ENCODE measurements at regions not wholly inside any gene's neighbourhood (a gene's known extent, or its start where the extent isn't known, plus 50 kb on each side); places are given as distances from the start of the nearest gene placed in this dataset.

- Histone ChIP-seq H3K4me1 (ENCODE audit: insufficient read depth, low read length) (no peaks in the 10 kb centered on the region), H3K4me2 (ENCODE audit: low read length) (no peak overlapping the region), H3K79me2 (ENCODE audit: insufficient read depth, low read length) (no peaks in the 10 kb centered on the region), H3K36me3 (ENCODE audit: insufficient read depth, low read length) (no peaks in the 10 kb centered on the region), H4K20me1 (ENCODE audit: insufficient read depth, low read length) (no peaks in the 10 kb centered on the region), H3K9me3 (ENCODE audit: insufficient read depth, low read depth, low read length) (no peaks in the 10 kb centered on the region), H2AFZ (ENCODE audit: low read depth, low read length) (no peak overlapping the region), H3K27me3 (ENCODE audit: insufficient read depth, low read length) (no peaks in the 10 kb centered on the region), H3K9ac (ENCODE audit: low read length) (no peak overlapping the region), H3K27ac (ENCODE audit: low read depth, low read length) (no peak overlapping the region), H3K4me3 (ENCODE audit: insufficient read depth, low read depth, low read length) (no peak overlapping the region)
- Mint-ChIP-seq H3K4me3 (ENCODE audit: unreplicated experiment) (no peak overlapping the region), H3K9me3 (ENCODE audit: unreplicated experiment) (no peaks in the 10 kb centered on the region), H3K27me3 (ENCODE audit: low read depth, unreplicated experiment) (no peaks in the 10 kb centered on the region), H3K27ac (ENCODE audit: unreplicated experiment) (no peak overlapping the region), H3K4me1 (ENCODE audit: low read depth, unreplicated experiment) (no peaks in the 10 kb centered on the region), H3K36me3 (ENCODE audit: low read depth, unreplicated experiment) (no peaks in the 10 kb centered on the region)
- FAIRE-seq = no peak
- TF ChIP-seq CTCF (IDR thresholded peaks at IDR 0.05; ENCODE audit: insufficient read depth, low read depth, low read length) (no peak), EZH2 (IDR thresholded peaks at IDR 0.05; ENCODE audit: insufficient read depth, low read length) (no peak)
- DNase-seq (ENCODE audit: low read depth) = no peak
Measured at GRCh38 chr18:39319141-39319540, 1753.5 kb upstream of the CELF4 start.

GRCh38 chr18:39318462-39318861 lies 1752.9 kb upstream of the CELF4 start:
- TF ChIP-seq CTCF (IDR thresholded peaks at IDR 0.05; ENCODE audit: insufficient read depth, low read depth, low read length) = no peak
- TF ChIP-seq EZH2 (IDR thresholded peaks at IDR 0.05; ENCODE audit: insufficient read depth, low read length) = no peak
- no peaks in the 10 kb centered on the region for H3K9me3 Mint-ChIP-seq (ENCODE audit: unreplicated experiment)
- FAIRE-seq (no peak), DNase-seq (ENCODE audit: low read depth) (no peak)
- Histone ChIP-seq H3K79me2 (ENCODE audit: insufficient read depth, low read length) (no peaks in the 10 kb centered on the region), H2AFZ (ENCODE audit: low read depth, low read length) (no peak overlapping the region), H3K4me2 (ENCODE audit: low read length) (no peak overlapping the region), H3K27me3 (ENCODE audit: insufficient read depth, low read length) (no peaks in the 10 kb centered on the region), H3K36me3 (ENCODE audit: insufficient read depth, low read length) (no peaks in the 10 kb centered on the region), H3K4me1 (ENCODE audit: insufficient read depth, low read length) (no peaks in the 10 kb centered on the region), H3K9me3 (ENCODE audit: insufficient read depth, low read depth, low read length) (no peaks in the 10 kb centered on the region), H3K27ac (ENCODE audit: low read depth, low read length) (no peak overlapping the region), H3K4me3 (ENCODE audit: insufficient read depth, low read depth, low read length) (no peak overlapping the region), H4K20me1 (ENCODE audit: insufficient read depth, low read length) (no peaks in the 10 kb centered on the region), H3K9ac (ENCODE audit: low read length) (no peak overlapping the region)
- no peaks in the 10 kb centered on the region for H3K36me3 Mint-ChIP-seq (ENCODE audit: low read depth, unreplicated experiment)
- H3K27me3 Mint-ChIP-seq (ENCODE audit: low read depth, unreplicated experiment) = no peaks in the 10 kb centered on the region
- no peaks in the 10 kb centered on the region for H3K4me1 Mint-ChIP-seq (ENCODE audit: low read depth, unreplicated experiment)
- H3K4me3 Mint-ChIP-seq (ENCODE audit: unreplicated experiment) = no peak overlapping the region
- no peak overlapping the region for H3K27ac Mint-ChIP-seq (ENCODE audit: unreplicated experiment)

- no peaks in the 10 kb centered on the region for H4K20me1 ChIP-seq (ENCODE audit: insufficient read depth, low read length)
- no peak overlapping the region for H3K27ac Mint-ChIP-seq (ENCODE audit: unreplicated experiment)
- H3K27me3 ChIP-seq (ENCODE audit: insufficient read depth, low read length) = no peaks in the 10 kb centered on the region
- no peaks in the 10 kb centered on the region for H3K36me3 ChIP-seq (ENCODE audit: insufficient read depth, low read length)
- H3K9ac ChIP-seq (ENCODE audit: low read length) = no peak overlapping the region
- H3K36me3 Mint-ChIP-seq (ENCODE audit: low read depth, unreplicated experiment) = no peaks in the 10 kb centered on the region
- H3K4me3 Mint-ChIP-seq (ENCODE audit: unreplicated experiment) = no peak overlapping the region
- H3K9me3 Mint-ChIP-seq (ENCODE audit: unreplicated experiment) = no peaks in the 10 kb centered on the region
- no peak for TF ChIP-seq EZH2 (IDR thresholded peaks at IDR 0.05; ENCODE audit: insufficient read depth, low read length)
- no peak for TF ChIP-seq CTCF (IDR thresholded peaks at IDR 0.05; ENCODE audit: insufficient read depth, low read depth, low read length)
- H3K4me1 Mint-ChIP-seq (ENCODE audit: low read depth, unreplicated experiment) = no peaks in the 10 kb centered on the region
- H2AFZ ChIP-seq (ENCODE audit: low read depth, low read length) = no peak overlapping the region
- DNase-seq (ENCODE audit: low read depth) (no peak), FAIRE-seq (no peak)
- H3K9me3 ChIP-seq (ENCODE audit: insufficient read depth, low read depth, low read length) = no peaks in the 10 kb centered on the region
- no peak overlapping the region for H3K4me3 ChIP-seq (ENCODE audit: insufficient read depth, low read depth, low read length)
- no peaks in the 10 kb centered on the region for H3K79me2 ChIP-seq (ENCODE audit: insufficient read depth, low read length)
- H3K4me1 ChIP-seq (ENCODE audit: insufficient read depth, low read length) = no peaks in the 10 kb centered on the region
- H3K27me3 Mint-ChIP-seq (ENCODE audit: low read depth, unreplicated experiment) = no peaks in the 10 kb centered on the region
- H3K27ac ChIP-seq (ENCODE audit: low read depth, low read length) = no peak overlapping the region
- H3K4me2 ChIP-seq (ENCODE audit: low read length) = no peak overlapping the region
Measured at GRCh38 chr18:39318008-39318407, 1752.4 kb upstream of the CELF4 start.
